Skin of body (tissue), 1 donor: ENCODE measurements at regions not wholly inside any gene's neighbourhood (a gene's known extent, or its start where the extent isn't known, plus 50 kb on each side); places are given as distances from the start of the nearest gene placed in this dataset.
"Not testable (repeated sequence)": the region's sequence is repeated elsewhere in the genome, so short reads cannot be mapped to it uniquely, and the experiment has no call there.

Source experiments
- DNase-seq: peaks from one replicate; lab custom pipeline; 2025; lab: John Stamatoyannopoulos, UW

DNA sequence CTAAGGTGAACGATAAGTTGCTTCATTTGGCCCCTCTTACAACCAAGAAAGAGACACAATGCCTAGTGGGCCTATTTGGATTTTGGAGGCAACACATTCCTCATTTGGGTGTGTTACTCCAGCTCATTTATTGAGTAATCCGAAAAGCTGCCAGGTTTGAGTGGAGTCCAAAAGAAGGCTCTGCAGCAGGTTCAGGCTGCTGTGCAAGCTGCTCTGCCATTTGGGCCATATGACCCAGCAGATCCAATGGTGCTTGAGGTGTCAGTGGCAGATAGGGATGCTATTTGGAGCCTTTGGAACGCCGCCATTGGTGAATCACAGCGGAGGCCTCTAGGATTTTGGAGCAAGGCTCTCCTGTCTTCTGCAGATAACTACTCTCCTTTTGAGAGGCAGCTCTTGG, 176.4 kb downstream of the AKR1D1 start:
- DNase-seq, result not testable (repeated sequence)

DNA sequence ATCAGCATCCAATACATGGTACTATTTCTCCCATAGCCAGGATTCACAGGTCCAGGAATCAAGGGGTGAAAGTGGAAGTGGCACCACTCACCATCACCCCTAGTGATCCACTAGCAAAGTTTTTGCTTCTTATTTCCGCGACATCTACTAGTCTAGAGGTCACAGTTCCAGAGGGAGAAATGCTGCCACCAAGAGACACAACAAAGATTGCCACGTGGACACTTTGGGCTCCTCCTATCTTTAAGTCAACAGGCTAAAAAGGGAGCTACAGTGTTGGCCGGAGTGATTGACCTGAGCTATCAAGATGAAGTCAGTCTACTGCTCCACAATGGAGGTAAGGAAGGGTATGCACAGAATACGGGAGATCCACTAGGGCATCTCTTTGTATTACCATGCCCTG, 178.2 kb downstream of the AKR1D1 start:
- no peak for DNase-seq

DNA sequence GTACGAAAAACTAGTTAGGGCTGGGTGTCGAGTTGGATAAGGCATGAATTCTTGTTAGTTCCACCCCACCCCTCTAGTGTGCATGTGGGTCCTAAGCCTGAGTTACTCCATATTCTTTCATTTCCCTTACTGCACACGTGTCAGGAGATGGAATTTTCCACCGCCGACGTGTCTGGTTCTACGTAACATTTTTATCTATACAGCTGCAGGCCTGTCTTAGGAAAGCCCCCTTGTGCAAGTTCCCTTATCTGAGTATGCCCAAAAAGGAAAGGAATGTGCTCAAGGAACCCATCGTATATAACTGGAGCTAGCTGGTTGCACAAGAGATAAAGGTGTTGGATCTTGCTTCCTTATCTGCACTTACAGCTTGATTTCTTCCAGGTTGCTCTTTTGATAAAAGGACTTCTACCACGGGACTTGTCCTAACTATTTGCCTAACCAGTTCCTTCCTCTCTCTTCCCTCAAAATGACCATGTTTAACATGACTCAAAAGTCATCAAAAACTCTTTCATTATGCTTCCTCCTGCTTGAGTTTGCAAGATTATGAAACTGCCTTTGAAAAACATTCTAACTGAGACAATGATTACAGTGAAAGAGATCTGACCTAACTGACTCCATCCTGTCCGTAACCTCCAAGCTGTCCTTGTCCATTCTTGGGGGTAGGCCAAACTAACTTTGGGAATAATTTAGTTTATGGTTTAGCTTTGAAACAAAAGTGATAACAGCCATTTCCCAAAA, 181.4 kb downstream of the AKR1D1 start:
- no peak for DNase-seq

DNA sequence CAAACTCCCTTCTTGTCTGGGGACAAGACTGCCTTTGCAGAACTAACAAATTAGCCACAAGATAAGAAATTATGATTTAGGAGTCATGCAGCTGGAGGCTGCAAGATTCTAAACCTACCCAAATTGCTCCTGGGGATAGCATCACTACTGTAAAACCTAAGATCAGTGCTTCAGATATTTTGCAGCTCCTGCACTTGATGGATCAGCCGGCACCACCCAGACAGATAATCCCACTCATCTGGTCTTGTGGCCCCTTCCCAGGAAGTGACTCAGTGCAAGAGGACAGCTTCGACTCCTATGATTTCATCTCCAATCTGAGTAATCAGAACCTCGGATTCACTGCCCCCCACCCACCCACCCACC, 181.9 kb downstream of the AKR1D1 start:
- DNase-seq, result no peak

DNA sequence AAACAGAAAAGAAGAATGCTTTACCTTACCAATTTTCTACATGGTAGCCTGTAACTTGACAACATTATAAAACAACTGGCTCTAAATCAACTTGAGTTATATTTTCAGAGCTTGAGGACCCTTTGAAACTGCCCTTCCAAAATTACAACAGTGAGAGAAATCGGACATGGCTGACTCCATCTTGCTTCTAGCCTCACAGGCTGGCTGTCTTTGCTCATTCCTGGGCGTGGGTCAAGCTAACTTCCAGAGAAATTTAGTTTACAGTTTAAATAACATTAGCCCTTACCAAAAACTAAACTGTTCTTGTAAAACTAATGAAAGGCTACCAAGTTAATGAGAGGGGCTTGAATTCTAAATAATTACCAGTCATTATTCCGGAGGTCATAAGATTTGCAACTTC, 183.4 kb downstream of the AKR1D1 start:
- DNase-seq, result no peak

DNA sequence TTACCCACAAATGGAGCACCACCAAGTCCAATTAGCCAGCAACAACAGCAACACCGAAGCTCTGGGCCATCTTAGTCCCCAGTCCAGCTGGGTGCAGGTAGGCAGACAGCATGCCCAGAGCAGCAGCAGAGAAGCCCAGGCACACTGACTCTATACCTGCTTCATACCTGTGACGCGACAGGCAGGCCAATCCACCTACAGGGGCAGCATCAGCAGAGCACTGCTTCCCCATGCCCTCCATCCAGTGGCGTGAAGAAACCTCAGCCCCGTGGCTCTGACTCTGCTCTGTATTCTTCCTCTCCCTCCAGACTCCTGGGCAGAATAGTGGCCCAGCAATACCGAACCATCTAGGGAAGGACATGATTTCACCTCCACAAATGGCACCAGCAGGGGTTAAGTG, 191.7 kb downstream of the AKR1D1 start:
- no peak for DNase-seq

DNA sequence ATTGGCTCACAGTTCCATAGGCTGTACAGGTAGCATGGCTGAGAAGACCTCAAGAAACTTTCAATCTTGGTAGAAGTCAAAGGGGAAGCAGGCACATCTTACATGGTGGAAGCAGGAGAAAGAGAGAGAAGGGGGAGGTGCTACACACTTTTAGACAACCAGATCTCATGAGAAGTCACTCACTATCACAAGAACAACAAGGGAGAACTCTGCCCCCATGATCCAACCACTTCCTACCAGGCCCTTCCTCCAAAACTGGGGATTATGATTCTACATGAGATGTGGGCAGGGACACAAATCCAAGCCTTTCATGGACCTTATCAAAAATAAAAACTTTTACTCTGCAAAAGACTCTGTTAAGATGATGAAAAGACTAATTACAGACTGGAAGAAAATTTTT, 183.2 kb upstream of the TRIM24 start:
- DNase-seq, result no peak

DNA sequence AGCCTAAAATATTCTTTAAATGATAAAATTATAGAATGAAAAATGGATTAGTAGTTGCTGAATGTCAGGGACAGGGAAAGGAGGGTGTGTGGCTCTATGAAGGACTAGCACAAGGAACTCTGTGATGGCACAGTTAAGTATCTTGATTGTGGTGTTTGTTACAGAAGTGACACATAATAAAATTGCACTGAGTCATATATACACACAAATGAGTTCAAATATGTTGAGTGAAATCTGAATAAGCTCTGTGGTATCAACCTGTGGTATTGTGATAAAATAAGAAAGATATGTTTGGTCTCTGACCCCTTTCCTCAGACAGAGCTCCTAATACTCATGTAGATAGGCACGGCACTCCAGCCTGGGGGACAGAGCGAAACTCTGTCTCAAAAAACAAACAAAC, 181.5 kb upstream of the TRIM24 start:
- no peak for DNase-seq

DNA sequence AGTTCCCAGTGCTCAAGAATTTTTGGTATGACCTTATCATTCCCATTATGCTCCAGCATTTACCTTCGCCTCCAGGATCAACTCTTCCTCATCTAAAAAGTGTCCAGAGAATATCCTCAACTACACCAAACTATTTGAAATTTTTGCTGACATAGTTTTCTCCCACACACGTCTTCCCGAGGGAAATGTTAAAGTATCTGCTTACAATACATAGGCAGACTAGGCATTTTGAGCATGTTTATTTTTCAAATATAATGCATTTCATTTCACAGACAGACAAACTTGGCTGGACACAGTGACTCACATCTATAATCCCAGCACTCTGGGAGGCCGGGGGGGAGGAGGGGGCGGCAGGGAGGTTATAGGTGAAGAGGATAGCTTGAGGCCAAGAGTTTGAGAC, 177.1 kb upstream of the TRIM24 start:
- DNase-seq, result no peak

DNA sequence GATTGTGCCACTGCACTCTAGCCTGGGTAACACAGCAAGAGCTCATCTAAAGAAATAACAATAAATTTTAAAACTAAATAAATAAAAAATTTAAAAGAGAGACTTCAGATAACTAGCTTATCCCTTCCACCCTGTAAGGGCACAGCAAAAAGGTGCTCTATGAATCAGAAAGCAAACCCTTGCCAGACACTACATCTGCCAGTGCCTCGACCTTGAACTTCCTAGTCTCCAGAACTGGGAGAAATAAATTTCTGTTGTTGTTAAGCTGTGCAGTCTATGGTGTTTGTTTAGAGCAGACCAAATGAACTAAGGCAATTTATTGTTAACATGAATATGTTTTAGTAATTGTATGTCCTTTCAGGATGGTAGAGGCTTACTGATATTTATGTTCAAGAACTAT, 174.9 kb upstream of the TRIM24 start:
- no peak for DNase-seq

DNA sequence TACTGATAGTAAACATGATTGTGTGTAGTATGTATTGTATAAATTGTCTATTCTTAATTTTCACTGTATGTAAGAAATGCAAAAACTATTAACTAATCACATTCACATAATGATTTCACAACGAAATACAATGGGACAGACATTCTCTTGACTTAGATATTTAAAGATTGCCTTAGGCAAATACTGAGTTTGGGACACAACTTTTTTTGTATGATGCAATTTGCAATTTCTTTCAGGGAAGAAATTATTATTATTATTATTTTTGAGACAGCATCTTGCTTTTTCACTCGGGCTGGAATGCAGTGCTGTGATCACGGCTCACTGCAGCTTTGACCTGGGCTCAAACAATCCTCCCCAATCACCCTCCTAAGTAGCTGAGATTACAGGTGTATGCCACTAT, 173.2 kb upstream of the TRIM24 start:
- no peak for DNase-seq

GRCh38 chr7:138287549-138287948, 172.5 kb upstream of the TRIM24 start:
- DNase-seq, result no peak

- DNase-seq, result no peak
Measured at GRCh38 chr7:138289082-138289481, 171.0 kb upstream of the TRIM24 start.

- DNase-seq, result no peak
Measured at GRCh38 chr7:138289864-138290263, 170.2 kb upstream of the TRIM24 start.

DNA sequence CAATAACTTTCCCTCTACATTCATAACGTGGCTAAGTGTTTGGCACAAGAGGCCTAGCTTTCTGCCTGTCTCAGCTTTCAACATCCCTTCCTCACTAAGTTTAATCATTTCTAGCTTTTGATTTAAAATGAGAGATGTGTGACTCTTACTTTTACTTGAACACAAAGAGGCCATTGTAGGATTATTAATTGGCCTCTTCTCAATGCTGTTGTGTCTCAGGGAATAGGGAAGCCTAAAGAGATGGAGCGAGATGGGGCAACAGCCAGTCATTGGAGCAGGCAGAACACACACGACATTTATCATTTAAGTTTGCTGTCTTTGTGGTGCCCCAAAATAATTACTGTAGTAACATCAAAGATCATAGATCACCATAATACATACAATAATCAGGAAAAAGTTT, 167.1 kb upstream of the TRIM24 start:
- DNase-seq, result no peak

GRCh38 chr7:138295049-138295637, 164.9 kb upstream of the TRIM24 start:
- DNase-seq, result no peak

DNA sequence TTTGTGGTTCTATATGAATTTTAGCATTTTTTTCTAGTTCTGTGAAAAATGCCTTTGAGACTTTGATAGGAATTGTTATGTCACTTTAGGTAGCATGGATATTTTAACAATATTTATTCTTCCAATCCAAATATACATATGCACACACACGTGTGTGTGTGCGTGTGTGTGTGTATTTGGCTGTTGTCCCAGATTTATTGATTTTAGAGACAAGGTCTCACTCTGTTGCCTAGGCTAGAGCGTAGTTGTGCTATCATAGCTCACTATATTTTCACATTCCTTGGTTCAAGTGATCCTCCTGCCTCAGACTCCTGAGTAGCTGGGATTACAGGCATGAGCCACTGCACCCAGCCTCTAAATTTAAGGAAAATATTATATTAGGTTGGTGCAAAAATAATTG, 162.5 kb upstream of the TRIM24 start:
- DNase-seq, result no peak

GRCh38 chr7:138299066-138299465, 161.0 kb upstream of the TRIM24 start:
- DNase-seq, result no peak

GRCh38 chr7:138303230-138304070, 156.6 kb upstream of the TRIM24 start:
- DNase-seq, result no peak

- no peak for DNase-seq
Measured at GRCh38 chr7:138304071-138304320, 156.1 kb upstream of the TRIM24 start.

GRCh38 chr7:138307633-138308032, 152.4 kb upstream of the TRIM24 start:
- no peak for DNase-seq

GRCh38 chr7:138308136-138308535, 151.9 kb upstream of the TRIM24 start:
- no peak for DNase-seq

- DNase-seq, result no peak
Measured at GRCh38 chr7:138309186-138309585, 150.9 kb upstream of the TRIM24 start.
